GM23338 (cell line): ENCODE measurements at regions not wholly inside any gene's neighbourhood (a gene's known extent, or its start where the extent isn't known, plus 50 kb on each side); places are given as distances from the start of the nearest gene placed in this dataset.

ENCODE experiments used
- CREB1 ChIP-seq: fragments of 250-450 bp; sonication (Bioruptor Pico); IDR thresholded peaks from 2 replicates; pipeline ENCODE4 v1.5.0; 2020; ENCODE audit warnings: low read depth, mild to moderate bottlenecking, moderate library complexity
- EZH2 ChIP-seq: fragments of 200-600 bp; sonication (generic); IDR thresholded peaks from one replicate; pipeline ENCODE4 v1.8.0; 2017; ENCODE audit warnings: antibody characterized with exemption, mild to moderate bottlenecking, low read depth; ENCODE audit not compliant: unreplicated experiment
- EZH2phosphoT487 ChIP-seq: fragments of 200-600 bp; sonication (generic); IDR thresholded peaks from one replicate; pipeline ENCODE4 v1.8.1; 2018; ENCODE audit warnings: antibody characterized with exemption; ENCODE audit not compliant: unreplicated experiment
- POLR2AphosphoS5 ChIP-seq: IDR thresholded peaks from 2 replicates; pipeline ENCODE4 v1.6.1; 2016; ENCODE audit warnings: antibody characterized with exemption, low read depth
- STAT1 ChIP-seq: IDR thresholded peaks from one replicate; pipeline ENCODE4 v1.6.1; 2016; ENCODE audit warnings: antibody characterized with exemption; ENCODE audit not compliant: unreplicated experiment
- TF ChIP-seq, protein P1 (sequence below), 2 experiments: fragments of 200-600 bp in 1 of 2; sonication (generic) in 1 of 2; conservative IDR thresholded peaks; 2 replicates each; pipeline versions ENCODE4 v1.5.1 to v1.6.1; 2016 to 2017; ENCODE audit warnings: antibody characterized with exemption in 2 of 2, low read depth in 2 of 2, mild to moderate bottlenecking in 2 of 2, moderate library complexity in 1 of 2
- TF ChIP-seq, protein P2 (sequence below): IDR thresholded peaks from one replicate; pipeline ENCODE4 v1.6.1; 2018; ENCODE audit warnings: antibody characterized with exemption; ENCODE audit not compliant: unreplicated experiment

DNA sequence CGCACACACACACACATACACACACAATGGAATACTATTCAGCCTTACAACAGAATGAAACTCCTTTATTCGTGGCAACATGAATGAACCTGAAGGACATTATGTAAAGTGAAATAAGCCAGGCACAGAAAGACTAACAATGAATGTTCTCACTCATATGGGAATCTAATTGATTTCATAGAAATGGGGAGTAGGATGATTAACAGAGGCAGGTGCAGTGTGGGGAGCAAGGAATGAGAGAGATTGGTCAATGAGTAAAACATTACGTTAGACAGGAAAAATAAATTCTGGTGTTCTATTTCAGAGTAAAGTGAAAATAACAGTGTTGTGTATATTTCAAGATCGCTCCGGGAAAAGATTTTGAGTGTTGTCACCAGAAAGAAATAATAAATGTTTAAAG is 694.5 kb downstream of the NXPH1 start:
- TF ChIP-seq, protein P1, sequence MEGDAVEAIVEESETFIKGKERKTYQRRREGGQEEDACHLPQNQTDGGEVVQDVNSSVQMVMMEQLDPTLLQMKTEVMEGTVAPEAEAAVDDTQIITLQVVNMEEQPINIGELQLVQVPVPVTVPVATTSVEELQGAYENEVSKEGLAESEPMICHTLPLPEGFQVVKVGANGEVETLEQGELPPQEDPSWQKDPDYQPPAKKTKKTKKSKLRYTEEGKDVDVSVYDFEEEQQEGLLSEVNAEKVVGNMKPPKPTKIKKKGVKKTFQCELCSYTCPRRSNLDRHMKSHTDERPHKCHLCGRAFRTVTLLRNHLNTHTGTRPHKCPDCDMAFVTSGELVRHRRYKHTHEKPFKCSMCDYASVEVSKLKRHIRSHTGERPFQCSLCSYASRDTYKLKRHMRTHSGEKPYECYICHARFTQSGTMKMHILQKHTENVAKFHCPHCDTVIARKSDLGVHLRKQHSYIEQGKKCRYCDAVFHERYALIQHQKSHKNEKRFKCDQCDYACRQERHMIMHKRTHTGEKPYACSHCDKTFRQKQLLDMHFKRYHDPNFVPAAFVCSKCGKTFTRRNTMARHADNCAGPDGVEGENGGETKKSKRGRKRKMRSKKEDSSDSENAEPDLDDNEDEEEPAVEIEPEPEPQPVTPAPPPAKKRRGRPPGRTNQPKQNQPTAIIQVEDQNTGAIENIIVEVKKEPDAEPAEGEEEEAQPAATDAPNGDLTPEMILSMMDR (conservative IDR thresholded peaks at IDR 0.05; ENCODE audit: low read depth in 2 of 2): no peak
- TF ChIP-seq POLR2AphosphoS5: no peak
- no peak for TF ChIP-seq EZH2
- no peak for TF ChIP-seq EZH2phosphoT487
- TF ChIP-seq, protein P2, sequence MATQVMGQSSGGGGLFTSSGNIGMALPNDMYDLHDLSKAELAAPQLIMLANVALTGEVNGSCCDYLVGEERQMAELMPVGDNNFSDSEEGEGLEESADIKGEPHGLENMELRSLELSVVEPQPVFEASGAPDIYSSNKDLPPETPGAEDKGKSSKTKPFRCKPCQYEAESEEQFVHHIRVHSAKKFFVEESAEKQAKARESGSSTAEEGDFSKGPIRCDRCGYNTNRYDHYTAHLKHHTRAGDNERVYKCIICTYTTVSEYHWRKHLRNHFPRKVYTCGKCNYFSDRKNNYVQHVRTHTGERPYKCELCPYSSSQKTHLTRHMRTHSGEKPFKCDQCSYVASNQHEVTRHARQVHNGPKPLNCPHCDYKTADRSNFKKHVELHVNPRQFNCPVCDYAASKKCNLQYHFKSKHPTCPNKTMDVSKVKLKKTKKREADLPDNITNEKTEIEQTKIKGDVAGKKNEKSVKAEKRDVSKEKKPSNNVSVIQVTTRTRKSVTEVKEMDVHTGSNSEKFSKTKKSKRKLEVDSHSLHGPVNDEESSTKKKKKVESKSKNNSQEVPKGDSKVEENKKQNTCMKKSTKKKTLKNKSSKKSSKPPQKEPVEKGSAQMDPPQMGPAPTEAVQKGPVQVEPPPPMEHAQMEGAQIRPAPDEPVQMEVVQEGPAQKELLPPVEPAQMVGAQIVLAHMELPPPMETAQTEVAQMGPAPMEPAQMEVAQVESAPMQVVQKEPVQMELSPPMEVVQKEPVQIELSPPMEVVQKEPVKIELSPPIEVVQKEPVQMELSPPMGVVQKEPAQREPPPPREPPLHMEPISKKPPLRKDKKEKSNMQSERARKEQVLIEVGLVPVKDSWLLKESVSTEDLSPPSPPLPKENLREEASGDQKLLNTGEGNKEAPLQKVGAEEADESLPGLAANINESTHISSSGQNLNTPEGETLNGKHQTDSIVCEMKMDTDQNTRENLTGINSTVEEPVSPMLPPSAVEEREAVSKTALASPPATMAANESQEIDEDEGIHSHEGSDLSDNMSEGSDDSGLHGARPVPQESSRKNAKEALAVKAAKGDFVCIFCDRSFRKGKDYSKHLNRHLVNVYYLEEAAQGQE: no peak
- TF ChIP-seq CREB1: no peak
- TF ChIP-seq STAT1: no peak
